DMS53 treated with DMSO at 0.1 percent for 48 hours (cell line): ENCODE measurements at regions not wholly inside any gene's neighbourhood (a gene's known extent, or its start where the extent isn't known, plus 50 kb on each side); places are given as distances from the start of the nearest gene placed in this dataset.
"Not testable (repeated sequence)": the region's sequence is repeated elsewhere in the genome, so short reads cannot be mapped to it uniquely, and the experiment has no call there.

Source experiments
- DNase-seq: peaks from one replicate; lab custom pipeline; 2025; ENCODE audit not compliant: unreplicated experiment; lab: John Stamatoyannopoulos, UW

- DNase-seq: not testable (repeated sequence)
These were observed 134.1 kb upstream of the BOD1L1 start for GRCh38 chr4:13761581-13761980.

DNA sequence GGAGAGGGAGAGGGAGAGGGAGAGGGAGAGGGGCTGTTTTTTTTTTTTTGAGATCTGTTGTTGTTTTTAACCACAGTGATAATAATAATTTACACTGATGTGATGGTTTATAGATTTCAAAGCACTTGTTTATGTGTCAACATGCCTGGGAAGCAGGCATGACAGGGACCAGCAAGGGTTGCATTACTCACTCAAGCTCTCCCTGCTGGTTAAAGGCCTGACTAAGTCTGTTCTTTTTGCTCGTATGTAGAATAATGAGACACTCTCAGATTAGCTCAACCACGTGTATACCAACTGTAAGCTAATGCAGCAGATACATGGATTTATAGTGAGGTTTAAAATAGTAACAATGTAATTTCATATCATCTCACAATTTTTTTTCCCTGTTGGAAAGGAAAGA, 134.6 kb upstream of the BOD1L1 start:
- no peak for DNase-seq

GRCh38 chr4:13763707-13764106, 136.2 kb upstream of the BOD1L1 start:
- DNase-seq: no peak

DNA sequence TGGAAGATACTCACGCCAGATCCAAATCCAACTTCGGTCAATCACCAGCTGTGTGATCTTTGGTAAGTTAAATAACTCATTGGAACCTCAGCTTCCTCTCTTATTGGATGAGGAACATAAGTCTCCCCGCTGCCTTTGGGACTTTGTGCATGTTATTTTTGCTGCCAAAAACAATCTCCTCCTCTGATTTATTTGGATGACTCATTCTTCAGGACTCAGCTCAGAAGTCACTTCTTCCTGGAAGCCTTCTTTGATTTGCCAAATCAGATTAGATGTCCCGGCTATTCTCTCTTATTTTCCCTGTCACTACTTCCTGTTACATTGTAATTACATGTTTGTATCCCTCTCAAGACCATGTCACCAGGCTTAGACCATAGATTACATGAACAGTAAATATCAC, 138.0 kb upstream of the BOD1L1 start:
- DNase-seq: no peak

DNA sequence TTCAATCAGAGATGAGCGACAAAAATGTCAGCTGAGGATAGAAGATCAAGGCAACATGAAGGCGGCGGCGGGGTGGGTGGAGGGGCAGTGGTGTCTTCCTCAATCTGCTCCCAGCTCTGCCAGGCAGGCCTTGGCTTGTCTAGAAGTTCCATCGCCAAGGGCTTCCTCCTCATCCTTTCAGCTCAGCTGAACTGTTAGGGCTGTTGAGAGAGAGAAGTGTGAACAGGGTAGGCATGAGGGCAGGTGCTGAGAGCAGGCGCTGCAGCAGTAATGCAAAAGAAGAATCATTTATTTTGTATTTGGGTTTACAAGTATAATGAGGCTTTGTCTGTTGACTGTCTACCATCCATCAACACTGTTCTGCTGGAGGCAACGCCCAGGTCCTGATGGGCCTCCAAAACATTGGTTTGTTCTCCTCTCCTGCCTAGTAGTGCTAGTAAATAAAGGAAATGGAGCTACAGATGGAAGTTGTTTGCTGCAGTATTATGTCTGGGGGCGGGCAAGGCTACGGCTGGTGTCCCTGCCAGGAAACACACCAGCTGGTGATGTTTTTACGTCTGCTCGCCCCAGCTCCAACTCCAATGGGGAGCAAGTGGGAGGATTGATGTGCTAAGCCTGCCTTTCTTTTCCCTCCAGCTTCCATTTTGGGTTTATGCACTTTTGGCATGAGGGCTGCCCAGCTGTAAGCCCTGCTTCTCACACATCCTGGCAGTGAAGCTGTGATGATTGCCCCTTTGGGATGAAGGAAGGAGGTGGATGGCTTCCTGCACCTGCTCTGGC, 139.4 kb upstream of the BOD1L1 start:
- no peak for DNase-seq

DNA sequence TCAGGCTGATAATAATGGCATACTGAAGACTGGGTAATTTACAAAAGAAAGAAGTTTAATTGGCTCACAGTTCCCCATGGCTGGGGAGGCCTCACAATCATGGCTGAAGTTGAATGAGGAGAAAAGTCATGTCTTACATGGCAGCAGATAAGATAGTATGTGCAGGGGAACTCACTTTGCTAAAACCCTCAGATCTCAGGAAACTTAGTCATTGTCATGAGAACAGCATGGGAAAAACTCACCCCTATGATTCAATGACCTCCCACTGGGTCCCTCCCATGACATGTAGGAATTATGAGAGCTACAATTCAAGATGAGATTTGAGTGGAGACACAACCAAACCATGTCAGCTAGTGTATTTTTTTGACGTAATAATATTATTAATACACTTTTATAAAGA, 149.8 kb upstream of the BOD1L1 start:
- DNase-seq: no peak

- DNase-seq: no peak
These were observed 150.8 kb upstream of the BOD1L1 start for GRCh38 chr4:13778367-13778766.

GRCh38 chr4:13782231-13782630, 154.7 kb upstream of the BOD1L1 start:
- DNase-seq: no peak

DNA sequence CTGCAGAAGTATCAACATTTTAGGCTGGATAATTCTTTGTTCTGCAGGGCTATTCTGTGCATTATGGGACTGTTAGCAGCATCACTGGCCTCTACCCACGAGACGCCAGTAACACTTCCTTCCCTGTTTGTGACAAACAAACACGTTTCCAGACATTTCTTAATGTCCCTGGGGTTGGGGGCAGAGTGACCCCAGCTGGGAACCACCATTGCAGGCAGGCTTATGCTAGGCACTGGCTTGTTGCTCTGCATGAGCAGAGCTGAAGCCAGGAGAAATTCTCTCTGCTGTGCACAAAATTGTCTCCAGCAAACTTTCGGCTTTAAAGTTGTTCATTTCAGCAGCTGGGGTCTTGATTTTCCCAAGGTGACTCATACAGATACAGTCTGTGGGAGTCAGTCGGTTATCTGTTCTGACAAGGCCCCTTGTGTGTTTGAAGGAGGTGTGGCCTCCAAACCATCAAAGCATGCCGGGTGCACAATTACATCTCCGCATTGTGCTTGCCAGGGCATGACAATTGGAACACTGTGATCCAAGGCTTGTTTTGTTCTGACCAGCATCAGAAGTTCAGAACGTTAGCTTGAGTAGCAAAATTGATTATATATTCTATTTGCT, 156.4 kb upstream of the BOD1L1 start:
- DNase-seq: no peak

GRCh38 chr4:13793020-13793710, 165.6 kb upstream of the BOD1L1 start:
- DNase-seq: no peak

- no peak for DNase-seq
These were observed 167.5 kb upstream of the BOD1L1 start for GRCh38 chr4:13794819-13795565.

GRCh38 chr4:13797061-13797460, 169.5 kb upstream of the BOD1L1 start:
- no peak for DNase-seq

DNA sequence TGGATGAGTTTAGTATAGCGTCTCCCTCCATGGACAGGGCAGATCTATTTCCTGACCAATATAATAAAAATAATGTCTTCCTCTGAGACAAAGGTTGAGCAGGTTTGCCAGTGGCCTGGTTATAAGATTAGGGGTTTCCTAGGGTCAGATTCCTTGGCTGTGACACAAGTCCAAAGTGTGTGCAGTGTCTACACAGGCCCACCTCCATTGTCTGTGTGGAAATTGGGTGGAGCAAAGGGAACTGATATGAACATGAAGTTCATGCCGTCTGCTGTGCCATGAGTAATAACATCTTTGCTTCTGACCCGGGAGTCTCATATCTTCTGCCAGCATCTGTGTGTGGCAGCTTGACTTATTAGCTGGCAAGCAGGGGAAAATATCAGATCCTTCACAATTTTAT, 187.7 kb upstream of the BOD1L1 start:
- DNase-seq: no peak

GRCh38 chr4:13816472-13816871, 188.9 kb upstream of the BOD1L1 start:
- DNase-seq: no peak

DNA sequence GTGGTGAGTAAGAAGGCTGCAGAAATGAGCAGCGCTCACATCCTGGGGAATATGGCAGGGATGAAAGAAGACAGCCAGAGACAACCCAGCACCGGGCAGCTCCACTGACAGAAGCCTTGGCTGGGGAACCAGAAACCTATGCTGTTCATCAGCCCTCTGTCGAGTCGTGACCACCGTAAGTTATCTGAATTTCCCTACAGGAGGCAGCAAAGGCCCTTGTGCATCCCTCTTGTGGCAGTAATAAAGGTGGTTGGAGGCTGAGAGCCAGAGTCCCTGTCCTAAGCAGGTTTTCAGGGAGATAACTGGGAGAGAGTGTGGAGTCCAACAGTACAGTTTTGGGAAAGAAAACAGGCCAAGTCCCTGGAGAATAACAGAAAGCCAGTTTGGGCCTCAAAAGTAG, 194.0 kb upstream of the BOD1L1 start:
- DNase-seq: no peak

- DNase-seq: not testable (repeated sequence)
These were observed 198.3 kb upstream of the BOD1L1 start for GRCh38 chr4:13825822-13826221.

DNA sequence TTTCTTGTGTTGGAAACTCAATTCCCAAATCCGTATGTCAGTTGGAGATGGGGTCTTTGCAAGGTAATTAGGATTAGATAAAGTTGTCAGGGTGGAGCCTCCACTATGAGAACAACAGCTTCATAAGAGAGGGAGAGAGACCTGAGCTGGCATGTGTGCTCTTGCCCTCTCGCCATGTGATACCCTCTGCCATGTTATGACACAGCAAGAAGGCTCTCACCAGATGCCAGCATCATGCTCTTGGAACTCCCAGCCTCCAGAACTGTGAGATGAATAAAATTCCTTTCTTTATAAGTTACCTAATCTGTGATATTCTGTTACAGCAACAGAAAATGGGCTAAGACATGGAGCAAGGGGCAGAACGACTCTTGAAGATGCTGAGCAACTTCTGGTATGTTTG, 201.9 kb upstream of the BOD1L1 start:
- no peak for DNase-seq

DNA sequence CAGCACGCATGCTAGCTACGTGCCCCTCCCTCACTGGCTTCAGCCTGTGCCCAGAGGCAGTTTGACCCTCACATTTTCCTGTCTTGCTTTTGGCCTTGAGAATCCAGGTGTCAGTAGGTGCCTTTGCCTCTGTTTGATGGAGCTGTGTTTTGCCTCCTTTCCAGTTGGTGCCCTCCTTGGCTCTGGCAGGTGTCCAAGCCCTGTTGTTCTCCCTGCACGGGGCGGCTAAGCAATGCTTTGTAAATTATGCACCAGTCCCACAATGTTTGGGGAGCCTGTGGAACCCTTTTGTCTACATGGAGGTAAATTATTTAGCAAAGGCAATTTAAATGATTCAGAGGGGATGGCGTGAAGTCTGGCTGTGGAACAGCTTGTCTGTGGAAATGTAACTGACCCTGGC, 202.9 kb upstream of the BOD1L1 start:
- no peak for DNase-seq

DNA sequence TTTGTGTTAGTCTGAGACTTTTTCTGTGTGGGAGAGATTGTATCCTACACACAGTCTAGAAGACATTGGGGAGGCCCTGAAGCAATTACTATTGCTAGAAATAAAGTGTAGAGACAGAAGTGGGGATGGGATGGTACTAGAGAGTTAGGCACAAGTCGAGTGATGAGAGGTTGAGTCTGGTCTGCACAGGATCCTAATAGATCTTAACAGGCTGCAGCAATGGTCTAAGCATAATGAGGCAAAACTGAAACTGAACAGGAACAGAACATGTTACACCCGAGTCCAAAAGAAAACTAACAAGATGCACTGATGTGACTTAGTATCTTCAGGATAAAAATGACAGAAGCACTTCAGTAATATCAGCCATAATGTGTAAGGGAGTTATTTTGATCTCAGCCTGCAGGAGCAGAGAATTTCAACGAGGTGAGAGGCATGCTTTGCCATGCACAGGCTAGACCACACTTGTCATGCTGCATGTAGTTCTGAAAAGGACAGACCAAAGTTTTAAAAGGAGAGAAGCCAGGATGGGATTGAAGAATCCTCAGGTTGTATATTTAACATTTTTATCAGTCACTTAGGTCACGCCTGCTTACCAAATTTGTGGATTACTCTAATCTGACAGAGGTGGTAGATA, 205.8 kb upstream of the BOD1L1 start:
- no peak for DNase-seq

DNA sequence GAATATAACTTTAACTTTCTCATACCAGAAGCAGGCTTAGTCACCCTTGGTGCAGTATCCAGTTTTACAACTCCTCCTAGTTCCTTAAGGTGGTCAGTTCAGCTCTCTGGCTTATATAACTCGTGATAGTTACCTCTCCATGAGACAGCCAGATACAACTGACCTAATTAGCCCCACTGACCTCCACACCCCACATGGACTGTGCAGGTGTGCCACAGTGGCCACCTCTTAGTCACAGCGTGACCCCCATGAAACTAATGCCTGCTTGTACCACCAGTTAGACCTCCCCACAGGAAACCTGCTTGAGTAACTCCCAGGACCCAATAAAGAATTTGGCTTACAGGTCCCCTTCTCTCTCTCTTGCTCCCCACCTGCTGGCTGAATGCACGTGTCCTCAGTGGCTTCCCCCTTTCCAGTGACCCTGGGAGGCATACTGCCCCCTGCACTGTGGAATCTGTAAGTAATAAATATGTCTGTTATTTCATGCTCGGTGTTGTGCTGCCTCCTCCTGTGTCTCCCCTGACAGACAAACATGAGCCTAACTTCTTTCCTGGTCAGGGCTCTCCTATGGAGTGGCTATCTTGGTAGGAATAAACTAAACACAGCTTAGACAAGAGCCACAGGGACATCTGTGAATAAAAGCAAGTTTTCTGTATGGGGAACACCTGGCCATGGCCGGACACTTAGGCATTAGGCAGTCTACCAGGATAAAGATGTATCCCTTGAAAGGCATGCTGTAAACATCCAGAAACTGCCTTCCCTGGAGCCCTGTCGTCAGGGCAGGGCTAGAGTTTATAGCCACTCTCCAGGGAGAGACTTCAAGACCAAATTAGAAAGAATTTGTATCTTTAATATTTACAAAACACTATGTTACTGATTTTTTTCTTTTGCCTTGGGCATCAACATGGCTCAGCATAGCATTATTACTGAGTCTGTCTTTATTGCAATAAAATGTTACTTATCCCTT, 209.7 kb upstream of the BOD1L1 start:
- no peak for DNase-seq
